K562 (cell line): ENCODE measurements at regions not wholly inside any gene's neighbourhood (a gene's known extent, or its start where the extent isn't known, plus 50 kb on each side); places are given as distances from the start of the nearest gene placed in this dataset.

Source experiments
- ATF2 ChIP-seq: sonication (generic); formaldehyde crosslinking; IDR thresholded peaks from 2 replicates; pipeline ENCODE4 v1.8.1; 2022; ENCODE audit warnings: missing genetic modification reagents
- ETV6 ChIP-seq, 3 experiments: fragments of 150-350 bp in 1 of 3; sonication (generic) in 1 of 3; formaldehyde crosslinking in 1 of 3; IDR thresholded peaks; 2 replicates each; pipeline versions ENCODE4 v1.6.1 to v1.8.0; 2014 to 2022; ENCODE audit warnings: borderline replicate concordance in 2 of 3, low read depth in 2 of 3, antibody characterized with exemption in 1 of 3, low read length in 1 of 3, mild to moderate bottlenecking in 1 of 3, missing genetic modification reagents in 1 of 3
- HMGXB4 ChIP-seq: sonication (generic); formaldehyde crosslinking; IDR thresholded peaks from 2 replicates; pipeline ENCODE4 v1.8.1; 2023; ENCODE audit warnings: mild to moderate bottlenecking, missing genetic modification reagents
- JUN ChIP-seq, 2 experiments: sonication (generic) in 1 of 2; formaldehyde crosslinking in 1 of 2; IDR thresholded peaks; 2 replicates each; pipeline versions ENCODE4 v1.6.1 to v1.8.0; 2012 to 2022; ENCODE audit warnings: borderline replicate concordance in 2 of 2, mild to moderate bottlenecking in 2 of 2, improper control_type of control experiment in 1 of 2, low read depth in 1 of 2, low read length in 1 of 2, missing genetic modification reagents in 1 of 2
- PHF8 ChIP-seq: fragments of 200-600 bp; sonication (generic); IDR thresholded peaks from 2 replicates; pipeline ENCODE4 v1.6.1; 2012; ENCODE audit warnings: mixed run types, mild to moderate bottlenecking, inconsistent platforms, low read length, moderate library complexity, borderline replicate concordance
- POLR2A ChIP-seq: fragments of 450-650 bp; conservative IDR thresholded peaks from 2 replicates; pipeline ENCODE4 v1.6.1; 2016
- RFX5 ChIP-seq: IDR thresholded peaks from 2 replicates; pipeline ENCODE4 v1.6.1; 2011; ENCODE audit warnings: low read depth, mild to moderate bottlenecking, improper control_type of control experiment, low read length
- ZBTB7A ChIP-seq: IDR thresholded peaks from 2 replicates; pipeline ENCODE4 v1.6.1; 2011; ENCODE audit warnings: low read depth, mild to moderate bottlenecking, low read length, moderate library complexity, borderline replicate concordance; ENCODE audit not compliant: control insufficient read depth
- ZNF175 ChIP-seq: fragments of 200-800 bp; sonication (Bioruptor generic); IDR thresholded peaks from 2 replicates; pipeline ENCODE4 v1.6.1; 2016; ENCODE audit warnings: low read depth, mild to moderate bottlenecking, missing genetic modification characterization, missing compliant biosample characterization
- ZNF639 ChIP-seq, 2 experiments: fragments of 200-800 bp in 1 of 2; sonication (Bioruptor generic) in 1 of 2; sonication (generic) in 1 of 2; formaldehyde crosslinking in 1 of 2; IDR thresholded peaks in 1 of 2; conservative IDR thresholded peaks in 1 of 2; 2 replicates each; pipeline versions ENCODE4 v1.5.0 to v1.6.1; 2016 to 2020; ENCODE audit warnings: missing compliant biosample characterization in 1 of 2, missing genetic modification characterization in 1 of 2, missing genetic modification reagents in 1 of 2
- ZNF668 ChIP-seq: fragments of 250-450 bp; sonication (Bioruptor Pico); IDR thresholded peaks from 2 replicates; pipeline ENCODE4 v1.8.0; 2022; ENCODE audit warnings: mild to moderate bottlenecking, inconsistent platforms

- TF ChIP-seq POLR2A: no peak
- no peak for TF ChIP-seq JUN (IDR thresholded peaks at IDR 0.05; ENCODE audit: borderline replicate concordance, low read depth, low read length)
- TF ChIP-seq JUN (CRISPR knock-in tag; IDR thresholded peaks at IDR 0.05; ENCODE audit: borderline replicate concordance): no peak
- no peak for TF ChIP-seq ZBTB7A
- TF ChIP-seq ZNF175 (CRISPR knock-in tag): no peak
- no peak for TF ChIP-seq ZNF639 (CRISPR knock-in tag; conservative IDR thresholded peaks at IDR 0.05 in 1 of 2, IDR thresholded peaks at IDR 0.05 in 1 of 2)
- TF ChIP-seq RFX5: no peak
- TF ChIP-seq ZNF668 (CRISPR knock-in tag): no peak
- TF ChIP-seq ATF2 (CRISPR knock-in tag): no peak
- no peak for TF ChIP-seq ETV6 (IDR thresholded peaks at IDR 0.05; ENCODE audit: borderline replicate concordance in 1 of 2, low read depth in 2 of 2, low read length in 1 of 2)
- TF ChIP-seq ETV6 (CRISPR knock-in tag; IDR thresholded peaks at IDR 0.05; ENCODE audit: borderline replicate concordance): no peak
- TF ChIP-seq PHF8: no peak
- TF ChIP-seq HMGXB4 (CRISPR knock-in tag): no peak
These were observed 92.1 kb upstream of the MAP1B start for GRCh38 chr5:72015103-72015548.
